SU-DHL-6 (cell line): ENCODE measurements at regions not wholly inside any gene's neighbourhood (a gene's known extent, or its start where the extent isn't known, plus 50 kb on each side); places are given as distances from the start of the nearest gene placed in this dataset.

ENCODE experiments used
- H2AFZ ChIP-seq: fragments of 200-600 bp; sonication (generic); 2 replicates; pipeline ENCODE4 v1.6.1; 2014; ENCODE audit warnings: low read depth, mild to moderate bottlenecking, moderate library complexity, mixed read lengths, antibody characterized with exemption, low read length; ENCODE audit not compliant: severe bottlenecking
- H3F3A ChIP-seq: fragments of 200-600 bp; shearing (Covaris generic); 2 replicates; pipeline ENCODE4 v1.6.0; 2016; ENCODE audit warnings: antibody characterized with exemption, mild to moderate bottlenecking; ENCODE audit not compliant: insufficient read depth
- H3K27ac ChIP-seq: fragments of 200-600 bp; sonication (generic); 2 replicates; pipeline ENCODE4 v1.5.1; 2016; ENCODE audit warnings: low read depth, mild to moderate bottlenecking, low read length, moderate library complexity, mixed read lengths
- H3K27me3 ChIP-seq: fragments of 200-600 bp; sonication (generic), shearing (Covaris generic); 2 replicates; pipeline ENCODE4 v1.6.0; 2014; ENCODE audit warnings: mild to moderate bottlenecking, low read length
- H3K36me3 ChIP-seq: fragments of 200-600 bp; sonication (generic); 2 replicates; pipeline ENCODE4 v1.6.1; 2014; ENCODE audit warnings: mild to moderate bottlenecking, low read length, mixed read lengths
- H3K4me2 ChIP-seq: fragments of 300-600, 200-600 bp; shearing (Covaris generic), sonication (generic); 2 replicates; pipeline ENCODE4 v1.6.0; 2014; ENCODE audit warnings: low read length, low read depth, mild to moderate bottlenecking; ENCODE audit not compliant: poor library complexity, severe bottlenecking
- H3K4me3 ChIP-seq: fragments of 200-600 bp; sonication (generic); 2 replicates; pipeline ENCODE4 v1.5.1; 2014; ENCODE audit warnings: antibody characterized with exemption, low read length, mild to moderate bottlenecking, mixed read lengths; ENCODE audit not compliant: insufficient read depth, poor library complexity, severe bottlenecking
- H3K79me2 ChIP-seq: fragments of 200-600 bp; sonication (generic); 2 replicates; pipeline ENCODE4 v1.6.1; 2014; ENCODE audit warnings: mild to moderate bottlenecking, low read length, moderate library complexity; ENCODE audit not compliant: insufficient read depth
- H3K9ac ChIP-seq: fragments of 200-600 bp; sonication (generic); 2 replicates; pipeline ENCODE4 v1.7.0; 2014; ENCODE audit warnings: mild to moderate bottlenecking, low read length
- H3K9me2 ChIP-seq: fragments of 200-600 bp; sonication (generic); replicated peaks from 2 replicates; pipeline ENCODE4 v1.6.1; 2014; ENCODE audit warnings: low read length; ENCODE audit not compliant: insufficient read depth
- H3K9me3 ChIP-seq: fragments of 200-600 bp; sonication (generic); 2 replicates; pipeline ENCODE4 v1.6.1; 2014; ENCODE audit warnings: low read length, mixed read lengths; ENCODE audit not compliant: insufficient read depth
- H4K20me1 ChIP-seq: fragments of 200-600 bp; sonication (generic); 2 replicates; pipeline ENCODE4 v1.6.1; 2014; ENCODE audit warnings: low read depth, mild to moderate bottlenecking, antibody characterized with exemption, low read length, moderate library complexity, mixed read lengths
- CTCF ChIP-seq: fragments of 200-600 bp; sonication (generic); IDR thresholded peaks from one replicate; pipeline ENCODE4 v1.5.1; 2017; ENCODE audit warnings: antibody characterized with exemption, mild to moderate bottlenecking, low read length, moderate library complexity; ENCODE audit not compliant: insufficient read depth, poor library complexity, severe bottlenecking
- EZH2phosphoT487 ChIP-seq: fragments of 200-600 bp; sonication (generic), shearing (Covaris generic); conservative IDR thresholded peaks from 2 replicates; pipeline ENCODE4 v1.6.1; 2018; ENCODE audit warnings: mild to moderate bottlenecking, antibody characterized with exemption, low read length, moderate library complexity, mixed read lengths

- Histone ChIP-seq H3K9me2 (no peaks in the 10 kb centered on the region), H2AFZ (no peak overlapping the region), H3K27ac (no peak overlapping the region), H4K20me1 (no peaks in the 10 kb centered on the region), H3K9ac (no peak overlapping the region), H3K4me3 (no peak overlapping the region), H3K9me3 (no peaks in the 10 kb centered on the region), H3F3A (no peaks in the 10 kb centered on the region), H3K79me2 (no peaks in the 10 kb centered on the region; the same call in 1 of the 2 replicates), H3K4me2 (no peak overlapping the region), H3K27me3 (no peaks in the 10 kb centered on the region), H3K36me3 (no peaks in the 10 kb centered on the region)
- TF ChIP-seq EZH2phosphoT487 (no peak), CTCF (no peak)
Observed at GRCh38 chrX:63551856-63552255, 200.7 kb upstream of the SPIN4 start.

DNA sequence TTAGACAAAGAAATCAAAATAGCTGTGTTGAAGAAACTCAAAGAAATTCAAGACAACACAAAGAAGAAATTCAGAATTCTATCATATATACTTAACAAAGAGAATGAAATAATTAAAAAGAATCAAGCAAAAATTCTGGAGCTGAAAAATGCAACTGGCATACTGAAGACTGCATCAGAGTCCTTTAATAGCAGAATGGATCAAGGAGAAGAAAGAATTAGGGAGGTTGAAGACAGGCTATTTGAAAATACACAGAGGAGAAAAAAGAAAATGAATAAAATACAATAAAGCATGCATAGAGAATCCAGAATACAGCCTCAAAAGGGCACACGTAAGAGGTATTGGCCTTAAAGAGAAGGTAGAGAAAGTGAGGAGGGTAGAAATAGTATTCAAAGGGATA is 179.5 kb upstream of the SPIN4 start:
- no peak overlapping the region for H3K4me2 ChIP-seq
- H3F3A ChIP-seq: no peaks in the 10 kb centered on the region
- no peak overlapping the region for H2AFZ ChIP-seq
- H3K9ac ChIP-seq: no peak overlapping the region
- H3K9me2 ChIP-seq: no peaks in the 10 kb centered on the region
- no peak for TF ChIP-seq CTCF
- TF ChIP-seq EZH2phosphoT487: no peak
- no peak overlapping the region for H3K27ac ChIP-seq
- no peaks in the 10 kb centered on the region for H3K27me3 ChIP-seq
- H3K79me2 ChIP-seq: no peaks in the 10 kb centered on the region
- H4K20me1 ChIP-seq: no peaks in the 10 kb centered on the region
- H3K4me3 ChIP-seq: no peak overlapping the region
- no peaks in the 10 kb centered on the region for H3K9me3 ChIP-seq
- no peaks in the 10 kb centered on the region for H3K36me3 ChIP-seq

- TF ChIP-seq EZH2phosphoT487 (no peak), CTCF (no peak)
Observed at GRCh38 chrX:63529961-63530360, 178.8 kb upstream of the SPIN4 start.

GRCh38 chrX:63526863-63527262 is 175.7 kb upstream of the SPIN4 start:
- Histone ChIP-seq H3K4me2 (no peak overlapping the region), H3K4me3 (no peak overlapping the region), H3K27ac (no peak overlapping the region), H4K20me1 (no peaks in the 10 kb centered on the region), H3K9ac (no peak overlapping the region), H3F3A (no peaks in the 10 kb centered on the region), H3K9me2 (no peaks in the 10 kb centered on the region), H3K9me3 (no peaks in the 10 kb centered on the region), H3K27me3 (no peaks in the 10 kb centered on the region), H2AFZ (no peak overlapping the region), H3K79me2 (no peaks in the 10 kb centered on the region), H3K36me3 (no peaks in the 10 kb centered on the region)
- TF ChIP-seq CTCF: no peak
- no peak for TF ChIP-seq EZH2phosphoT487

More at GRCh38 chrX:63529961-63530360, 178.8 kb upstream of the SPIN4 start:
- H3K4me2 ChIP-seq: no peak overlapping the region
- no peak overlapping the region for H3K27ac ChIP-seq
- no peaks in the 10 kb centered on the region for H3K9me3 ChIP-seq
- no peaks in the 10 kb centered on the region for H4K20me1 ChIP-seq
- H3K4me3 ChIP-seq: no peak overlapping the region
- H3K36me3 ChIP-seq: no peaks in the 10 kb centered on the region
- no peaks in the 10 kb centered on the region for H3K9me2 ChIP-seq
- H2AFZ ChIP-seq: no peak overlapping the region
- no peaks in the 10 kb centered on the region for H3F3A ChIP-seq
- no peaks in the 10 kb centered on the region for H3K79me2 ChIP-seq
- no peak overlapping the region for H3K9ac ChIP-seq
- H3K27me3 ChIP-seq: no peaks in the 10 kb centered on the region
